ENCODE measurements at regions not wholly inside any gene's neighbourhood (a gene's known extent, or its start where the extent isn't known, plus 50 kb on each side); places are given as distances from the start of the nearest gene placed in this dataset.

GRCh38 chr13:26919311-26919710 lies 158.7 kb upstream of the GPR12 start:
- TF ChIP-seq CTCF (IDR thresholded peaks at IDR 0.05): no peak
- TF ChIP-seq ZFX (IDR thresholded peaks at IDR 0.05; ENCODE audit: borderline replicate concordance): no peak

Data from 22Rv1 (cell line).